Skeletal muscle tissue (tissue), 3 donors: ENCODE measurements at regions not wholly inside any gene's neighbourhood (a gene's known extent, or its start where the extent isn't known, plus 50 kb on each side); places are given as distances from the start of the nearest gene placed in this dataset.

Experiments used
- H3K27ac ChIP-seq: one replicate; pipeline ENCODE4 v1.7.0; 2013; ENCODE audit warnings: mild to moderate bottlenecking, low read depth, low read length, inconsistent platforms
- H3K27me3 ChIP-seq, 3 donors: one replicate each; pipeline ENCODE4 v1.7.0; 2013; ENCODE audit warnings: low read length in 3 of 3; ENCODE audit not compliant: control insufficient read depth in 3 of 3, insufficient read depth in 3 of 3
- H3K36me3 ChIP-seq, 3 donors: one replicate each; pipeline ENCODE4 v1.7.0; 2013; ENCODE audit warnings: low read length in 3 of 3; ENCODE audit not compliant: control insufficient read depth in 3 of 3, insufficient read depth in 3 of 3
- H3K4me1 ChIP-seq, 3 donors: one replicate each; pipeline ENCODE4 v1.7.0; 2013; ENCODE audit warnings: low read length in 3 of 3, mild to moderate bottlenecking in 3 of 3; ENCODE audit not compliant: control insufficient read depth in 3 of 3, insufficient read depth in 3 of 3
- H3K4me3 ChIP-seq, 3 donors: one replicate each; pipeline ENCODE4 v1.7.0; 2013; ENCODE audit warnings: low read length in 3 of 3
- H3K9ac ChIP-seq, 3 donors: one replicate each; pipeline ENCODE4 v1.7.0; 2013; ENCODE audit warnings: low read length in 3 of 3, mild to moderate bottlenecking in 3 of 3, moderate library complexity in 2 of 3, low read depth in 1 of 3
- H3K9me3 ChIP-seq, 3 donors: one replicate each; pipeline ENCODE4 v1.7.0; 2013; ENCODE audit warnings: low read length in 3 of 3; ENCODE audit not compliant: control insufficient read depth in 3 of 3
- donor health status: Osteomylitis.

DNA sequence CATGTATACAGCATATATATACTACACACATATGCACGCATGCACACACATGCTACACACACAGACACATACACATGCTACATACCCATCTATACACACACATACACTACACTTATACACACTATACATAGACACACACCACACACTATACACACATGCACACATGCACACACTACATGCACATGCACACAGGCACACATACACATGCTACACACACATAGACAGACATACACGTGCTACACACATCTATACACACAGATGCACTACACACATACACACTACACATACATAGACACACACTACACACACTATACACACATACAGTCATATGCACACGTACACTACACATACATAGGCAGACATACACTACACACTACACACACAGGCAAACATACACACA lies 51.2 kb upstream of the PRR20G start:
- peaks cover 0 to 9% (median 1%) of the 10 kb centered on the region in 3 donors for H3K9me3 ChIP-seq
- no peaks in the 10 kb centered on the region for H3K4me1 ChIP-seq
- no peaks in the 10 kb centered on the region for H3K36me3 ChIP-seq
- H3K27ac ChIP-seq: no peak overlapping the region
- no peak overlapping the region for H3K4me3 ChIP-seq
- H3K27me3 ChIP-seq: peaks cover 43 to 56% (median 48%) of the 10 kb centered on the region in 3 donors
- H3K9ac ChIP-seq: no peak overlapping the region

DNA sequence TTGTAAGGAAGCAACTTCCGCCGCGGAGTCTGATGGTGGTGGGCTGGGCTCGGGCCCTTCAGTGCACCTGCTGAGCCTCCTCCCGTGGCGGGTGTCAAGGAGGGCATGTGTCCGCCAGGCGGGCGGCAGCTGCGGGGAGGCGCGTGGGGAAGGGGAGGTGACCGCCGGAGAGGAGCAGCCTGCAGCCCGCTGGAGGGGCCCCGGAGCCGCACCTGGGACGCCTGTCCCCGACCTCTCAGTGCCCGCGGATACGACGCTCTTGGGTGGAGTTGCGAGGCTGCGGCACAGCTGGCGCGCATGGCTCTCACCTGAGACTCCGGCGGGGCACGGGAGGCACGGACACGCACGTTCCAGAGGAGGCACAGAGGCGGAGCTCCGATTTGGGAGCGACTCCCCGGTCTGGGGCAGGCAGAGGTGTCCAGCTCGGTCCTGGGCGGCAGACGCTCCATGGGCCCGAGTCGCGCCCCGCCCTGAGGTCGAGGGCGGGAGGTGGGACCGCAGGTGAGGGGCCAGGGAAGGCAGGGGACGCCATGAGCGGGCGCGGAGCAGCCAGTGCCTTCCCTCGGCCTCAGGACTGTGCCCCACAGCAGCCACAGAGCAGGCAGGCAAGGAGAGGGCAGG lies 50.2 kb upstream of the PRR20G start:
- Histone ChIP-seq H3K9ac (no peak overlapping the region), H3K4me1 (no peaks in the 10 kb centered on the region), H3K4me3 (no peak overlapping the region), H3K36me3 (no peaks in the 10 kb centered on the region), H3K9me3 (peaks cover 0 to 10% (median 1%) of the 10 kb centered on the region in 3 donors), H3K27ac (no peak overlapping the region), H3K27me3 (peaks cover 43 to 55% (median 47%) of the 10 kb centered on the region in 3 donors)
